ENCODE measurements at regions not wholly inside any gene's neighbourhood (a gene's known extent, or its start where the extent isn't known, plus 50 kb on each side); places are given as distances from the start of the nearest gene placed in this dataset.
"Not testable (repeated sequence)": the region's sequence is repeated elsewhere in the genome, so short reads cannot be mapped to it uniquely, and the experiment has no call there.

DNA sequence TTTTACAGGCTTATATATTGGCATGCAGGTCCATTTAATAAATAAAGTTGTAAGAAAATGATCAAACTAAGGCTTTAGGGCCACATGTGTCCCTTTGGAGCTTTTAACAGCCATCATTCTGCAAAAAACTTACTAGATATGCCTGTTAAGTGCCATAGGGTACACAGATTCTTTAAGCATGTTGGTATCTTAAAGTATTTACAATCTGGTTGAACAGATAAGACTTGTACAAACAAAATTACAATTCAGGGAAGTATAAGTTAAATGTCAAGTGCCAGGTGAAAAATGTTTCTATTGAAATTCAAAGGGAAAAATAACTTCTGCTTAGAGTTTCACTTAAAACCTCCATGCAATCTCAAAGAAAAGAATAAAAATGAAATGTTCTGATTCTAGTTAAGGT lies 558.4 kb upstream of the ST8SIA4 start:
- Mint-ChIP-seq H3K36me3 (ENCODE audit: low read depth) (no peaks in the 10 kb centered on the region), H3K27me3 (no peaks in the 10 kb centered on the region), H3K4me1 (ENCODE audit: low read depth) (no peaks in the 10 kb centered on the region), H3K9me3 (no peaks in the 10 kb centered on the region), H3K4me3 (no peak overlapping the region), H3K27ac (no peak overlapping the region)
- DNase-seq (no peak), ATAC-seq (no peak)
- CTCF ChIA-PET = no interaction called here
- TF ChIP-seq CTCF (IDR thresholded peaks at IDR 0.05) = no peak
- POLR2A ChIA-PET = no interaction called here
- intact Hi-C loops (cut with micrococcal nuclease) = no loop called here

DNA sequence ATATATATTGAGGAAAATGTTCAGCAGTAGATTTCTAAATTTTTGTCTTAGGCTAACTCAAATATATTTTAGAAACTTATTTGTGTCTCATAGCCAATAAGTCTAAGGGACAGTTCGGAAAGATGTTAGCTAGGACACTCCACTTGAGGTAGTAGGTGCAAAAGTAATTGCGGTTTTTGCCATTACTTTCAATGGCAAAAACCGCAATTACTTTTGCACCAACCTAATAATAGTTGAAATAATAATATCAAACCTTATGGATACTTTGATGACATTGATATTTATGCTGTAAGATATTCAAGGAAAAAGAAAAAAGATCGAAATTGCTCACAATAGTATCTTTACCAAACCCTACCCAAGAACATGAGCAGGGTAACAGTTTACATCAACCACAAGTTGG lies 555.5 kb upstream of the ST8SIA4 start:
- no peaks in the 10 kb centered on the region for H3K9me3 Mint-ChIP-seq
- TF ChIP-seq CTCF (IDR thresholded peaks at IDR 0.05) = no peak
- H3K27me3 Mint-ChIP-seq = no peaks in the 10 kb centered on the region
- POLR2A ChIA-PET = no interaction called here
- H3K27ac Mint-ChIP-seq = no peak overlapping the region
- DNase-seq (no peak), ATAC-seq (no peak)
- no peak overlapping the region for H3K4me3 Mint-ChIP-seq
- CTCF ChIA-PET = no interaction called here
- H3K36me3 Mint-ChIP-seq (ENCODE audit: low read depth) = no peaks in the 10 kb centered on the region
- intact Hi-C loops (cut with micrococcal nuclease) = no loop called here
- H3K4me1 Mint-ChIP-seq (ENCODE audit: low read depth) = no peaks in the 10 kb centered on the region

GRCh38 chr5:101455851-101456250 lies 552.8 kb upstream of the ST8SIA4 start:
- no peak overlapping the region for H3K4me3 Mint-ChIP-seq
- ChIA-PET POLR2A (no interaction called here), CTCF (no interaction called here)
- DNase-seq (no peak), ATAC-seq (no peak)
- TF ChIP-seq CTCF (IDR thresholded peaks at IDR 0.05) = no peak
- H3K27ac Mint-ChIP-seq = no peak overlapping the region
- intact Hi-C loops (cut with micrococcal nuclease) = no loop called here
- no peaks in the 10 kb centered on the region for H3K9me3 Mint-ChIP-seq
- H3K4me1 Mint-ChIP-seq (ENCODE audit: low read depth) = no peaks in the 10 kb centered on the region
- H3K36me3 Mint-ChIP-seq (ENCODE audit: low read depth) = no peaks in the 10 kb centered on the region
- no peaks in the 10 kb centered on the region for H3K27me3 Mint-ChIP-seq

- CTCF ChIA-PET = no interaction called here
- Mint-ChIP-seq H3K4me1 (ENCODE audit: low read depth) (no peaks in the 10 kb centered on the region), H3K9me3 (no peaks in the 10 kb centered on the region), H3K4me3 (no peak overlapping the region), H3K36me3 (ENCODE audit: low read depth) (no peaks in the 10 kb centered on the region), H3K27ac (no peak overlapping the region), H3K27me3 (no peaks in the 10 kb centered on the region)
- intact Hi-C loops (cut with micrococcal nuclease) = no loop called here
- POLR2A ChIA-PET = no interaction called here
- no peak for TF ChIP-seq CTCF (IDR thresholded peaks at IDR 0.05)
- DNase-seq (no peak), ATAC-seq (no peak)
Observed at GRCh38 chr5:101455048-101455447, 552.0 kb upstream of the ST8SIA4 start.

GRCh38 chr5:101442281-101442680 lies 539.2 kb upstream of the ST8SIA4 start:
- CTCF ChIA-PET; H3K4me1 Mint-ChIP-seq (ENCODE audit: low read depth); POLR2A ChIA-PET; intact Hi-C loops (cut with micrococcal nuclease); ATAC-seq; H3K27me3 Mint-ChIP-seq; H3K9me3 Mint-ChIP-seq; H3K36me3 Mint-ChIP-seq (ENCODE audit: low read depth); H3K4me3 Mint-ChIP-seq; H3K27ac Mint-ChIP-seq; DNase-seq: not testable (repeated sequence)

- intact Hi-C loops (cut with micrococcal nuclease) = no loop called here
- H3K9me3 Mint-ChIP-seq = no peaks in the 10 kb centered on the region
- no peaks in the 10 kb centered on the region for H3K36me3 Mint-ChIP-seq (ENCODE audit: low read depth)
Observed at GRCh38 chr5:101440173-101440572, 537.1 kb upstream of the ST8SIA4 start.

More at GRCh38 chr5:101440173-101440572, 537.1 kb upstream of the ST8SIA4 start:
- no peak for DNase-seq
- Mint-ChIP-seq H3K4me3 (no peak overlapping the region), H3K4me1 (ENCODE audit: low read depth) (no peaks in the 10 kb centered on the region), H3K27ac (no peak overlapping the region), H3K27me3 (no peaks in the 10 kb centered on the region)
- CTCF ChIA-PET = no interaction called here
- TF ChIP-seq CTCF (IDR thresholded peaks at IDR 0.05) = no peak
- ATAC-seq = no peak
- POLR2A ChIA-PET = no interaction called here
